ENCODE measurements at regions not wholly inside any gene's neighbourhood (a gene's known extent, or its start where the extent isn't known, plus 50 kb on each side); places are given as distances from the start of the nearest gene placed in this dataset.

DNA sequence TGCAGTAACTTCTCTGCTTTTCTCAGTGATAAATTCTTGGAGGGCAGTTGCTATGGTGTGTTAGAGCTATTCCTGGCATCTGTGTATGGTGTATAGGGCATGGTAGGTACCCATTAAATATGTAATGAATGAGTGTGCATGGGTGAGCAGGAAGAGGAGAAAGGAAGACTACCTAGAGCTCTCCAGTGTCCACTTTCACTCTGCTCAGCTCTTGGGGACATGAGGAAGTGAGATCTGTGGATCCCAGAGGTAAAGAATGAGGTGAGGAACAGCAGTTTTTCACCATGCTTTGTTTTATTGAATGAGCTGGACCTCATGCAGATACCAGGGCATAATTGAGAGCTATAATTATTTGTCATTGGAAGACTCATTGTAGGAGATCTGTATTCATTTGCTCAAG, 444.8 kb upstream of the RGS6 start:
- TF ChIP-seq, protein P1, sequence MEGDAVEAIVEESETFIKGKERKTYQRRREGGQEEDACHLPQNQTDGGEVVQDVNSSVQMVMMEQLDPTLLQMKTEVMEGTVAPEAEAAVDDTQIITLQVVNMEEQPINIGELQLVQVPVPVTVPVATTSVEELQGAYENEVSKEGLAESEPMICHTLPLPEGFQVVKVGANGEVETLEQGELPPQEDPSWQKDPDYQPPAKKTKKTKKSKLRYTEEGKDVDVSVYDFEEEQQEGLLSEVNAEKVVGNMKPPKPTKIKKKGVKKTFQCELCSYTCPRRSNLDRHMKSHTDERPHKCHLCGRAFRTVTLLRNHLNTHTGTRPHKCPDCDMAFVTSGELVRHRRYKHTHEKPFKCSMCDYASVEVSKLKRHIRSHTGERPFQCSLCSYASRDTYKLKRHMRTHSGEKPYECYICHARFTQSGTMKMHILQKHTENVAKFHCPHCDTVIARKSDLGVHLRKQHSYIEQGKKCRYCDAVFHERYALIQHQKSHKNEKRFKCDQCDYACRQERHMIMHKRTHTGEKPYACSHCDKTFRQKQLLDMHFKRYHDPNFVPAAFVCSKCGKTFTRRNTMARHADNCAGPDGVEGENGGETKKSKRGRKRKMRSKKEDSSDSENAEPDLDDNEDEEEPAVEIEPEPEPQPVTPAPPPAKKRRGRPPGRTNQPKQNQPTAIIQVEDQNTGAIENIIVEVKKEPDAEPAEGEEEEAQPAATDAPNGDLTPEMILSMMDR (conservative IDR thresholded peaks at IDR 0.05; ENCODE audit: low read length): no peak
- no peak for TF ChIP-seq EZH2phosphoT487 (IDR thresholded peaks at IDR 0.05; ENCODE audit: borderline replicate concordance, low read depth, low read length)
